ENCODE measurements at regions not wholly inside any gene's neighbourhood (a gene's known extent, or its start where the extent isn't known, plus 50 kb on each side); places are given as distances from the start of the nearest gene placed in this dataset.

GRCh38 chr5:168118042-168118668 is 173.3 kb upstream of the WWC1 start:
- TF ChIP-seq CTCF (IDR thresholded peaks at IDR 0.05; ENCODE audit: low read depth, low read length, missing input control) = no peak
- TF ChIP-seq RAD21 (IDR thresholded peaks at IDR 0.05) = no peak
- TF ChIP-seq ATF3 (IDR thresholded peaks at IDR 0.05) = no peak

Measured in liver (tissue), 3 donors.